ENCODE measurements at regions not wholly inside any gene's neighbourhood (a gene's known extent, or its start where the extent isn't known, plus 50 kb on each side); places are given as distances from the start of the nearest gene placed in this dataset.

DNA sequence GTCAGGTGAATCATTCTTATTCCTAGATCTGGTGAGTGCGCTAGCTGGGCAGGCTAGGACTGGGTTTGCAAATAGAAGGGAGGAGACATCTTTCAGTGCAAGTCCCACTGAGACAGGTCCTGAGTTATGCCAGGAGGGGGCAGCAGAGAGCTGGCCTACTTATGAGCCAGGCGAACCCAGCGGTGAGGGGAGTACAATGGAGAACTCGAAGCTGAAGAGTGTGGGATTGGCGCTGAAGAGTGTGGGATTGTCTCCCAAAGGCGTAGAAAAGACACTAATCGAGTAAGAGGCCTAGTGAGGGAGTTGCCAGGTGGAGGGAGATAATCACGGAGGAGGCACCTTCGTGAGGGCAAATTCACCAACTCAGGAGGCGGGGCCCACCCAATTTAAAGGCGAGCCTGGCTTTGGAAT, 91.7 kb upstream of the CXorf66 start:
- CTCF ChIA-PET = interaction anchor here (0.7 to 1.3 kb wide), 5 partner anchors 9 to 607 kb away, joined by 3 to 6 read pairs (median 5); no protein-coding TSS in a partner anchor
- no peaks in the 10 kb centered on the region for H3K36me3 ChIP-seq (ENCODE audit: control insufficient read depth, insufficient read depth, low read length)
- no peak overlapping the region for H3K4me3 ChIP-seq (ENCODE audit: low read depth, low read length)
- no peak for DNase-seq (ENCODE audit: low read depth)
- POLR2A ChIA-PET = no interaction called here
- H3K27me3 ChIP-seq (ENCODE audit: control insufficient read depth, insufficient read depth, low read length) = no peaks in the 10 kb centered on the region
- TF ChIP-seq, protein P1, sequence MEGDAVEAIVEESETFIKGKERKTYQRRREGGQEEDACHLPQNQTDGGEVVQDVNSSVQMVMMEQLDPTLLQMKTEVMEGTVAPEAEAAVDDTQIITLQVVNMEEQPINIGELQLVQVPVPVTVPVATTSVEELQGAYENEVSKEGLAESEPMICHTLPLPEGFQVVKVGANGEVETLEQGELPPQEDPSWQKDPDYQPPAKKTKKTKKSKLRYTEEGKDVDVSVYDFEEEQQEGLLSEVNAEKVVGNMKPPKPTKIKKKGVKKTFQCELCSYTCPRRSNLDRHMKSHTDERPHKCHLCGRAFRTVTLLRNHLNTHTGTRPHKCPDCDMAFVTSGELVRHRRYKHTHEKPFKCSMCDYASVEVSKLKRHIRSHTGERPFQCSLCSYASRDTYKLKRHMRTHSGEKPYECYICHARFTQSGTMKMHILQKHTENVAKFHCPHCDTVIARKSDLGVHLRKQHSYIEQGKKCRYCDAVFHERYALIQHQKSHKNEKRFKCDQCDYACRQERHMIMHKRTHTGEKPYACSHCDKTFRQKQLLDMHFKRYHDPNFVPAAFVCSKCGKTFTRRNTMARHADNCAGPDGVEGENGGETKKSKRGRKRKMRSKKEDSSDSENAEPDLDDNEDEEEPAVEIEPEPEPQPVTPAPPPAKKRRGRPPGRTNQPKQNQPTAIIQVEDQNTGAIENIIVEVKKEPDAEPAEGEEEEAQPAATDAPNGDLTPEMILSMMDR (IDR thresholded peaks at IDR 0.05; ENCODE audit: insufficient read depth, low read depth, low read length) = peak; percentile 81

DNA sequence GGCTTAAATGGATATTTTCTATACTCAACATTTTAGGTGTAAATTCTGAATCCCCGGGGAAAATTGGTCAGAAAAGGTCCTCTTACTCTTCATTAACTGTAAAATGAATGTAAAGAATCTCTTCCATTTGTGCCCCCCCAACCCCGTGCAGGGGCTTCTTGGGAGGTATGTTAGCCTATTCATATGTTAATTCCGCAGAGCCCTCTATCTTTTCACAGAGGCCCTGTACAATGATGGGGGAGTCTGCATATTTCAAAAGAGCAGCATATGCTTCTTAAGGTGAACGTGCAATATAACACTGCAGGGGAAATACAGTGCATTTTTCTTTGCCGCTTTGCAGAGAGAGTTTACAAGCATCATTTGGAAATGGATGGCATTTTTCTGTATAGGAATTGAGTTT, 88.5 kb upstream of the CXorf66 start:
- ChIA-PET POLR2A (no interaction called here), CTCF (no interaction called here)
- TF ChIP-seq, protein P1 (IDR thresholded peaks at IDR 0.05; ENCODE audit: insufficient read depth, low read depth, low read length) = no peak

DNA sequence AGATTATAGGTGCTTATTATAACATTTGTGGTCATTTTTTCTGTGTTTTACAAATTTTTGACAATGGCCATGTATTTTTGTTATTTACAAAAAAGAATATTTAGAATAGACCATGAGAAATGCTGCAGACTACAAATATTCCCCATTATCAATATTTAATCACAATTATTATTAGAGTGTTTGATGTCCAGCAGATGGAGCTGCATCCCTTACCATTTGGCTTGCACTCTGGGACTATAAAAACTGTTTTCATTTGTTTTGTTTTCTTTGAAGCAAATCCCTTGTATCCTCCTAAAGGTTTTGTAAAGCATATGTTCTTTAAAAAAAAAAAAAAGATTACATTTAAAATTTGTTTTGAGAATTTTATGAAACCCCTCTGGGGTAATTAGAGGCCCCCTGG, 85.6 kb upstream of the CXorf66 start:
- DNase-seq (ENCODE audit: low read depth) = no peak
- ChIA-PET CTCF (no interaction called here), POLR2A (no interaction called here)
- no peak overlapping the region for H3K4me3 ChIP-seq (ENCODE audit: low read depth, low read length)
- H3K27me3 ChIP-seq (ENCODE audit: control insufficient read depth, insufficient read depth, low read length) = no peaks in the 10 kb centered on the region
- H3K36me3 ChIP-seq (ENCODE audit: control insufficient read depth, insufficient read depth, low read length) = no peaks in the 10 kb centered on the region
- TF ChIP-seq, protein P1 (IDR thresholded peaks at IDR 0.05; ENCODE audit: insufficient read depth, low read depth, low read length) = peak; percentile 26; the same call in 1 of the 2 replicates

More for the DNA sequence above, 88.5 kb upstream of the CXorf66 start:
- no peaks in the 10 kb centered on the region for H3K27me3 ChIP-seq (ENCODE audit: control insufficient read depth, insufficient read depth, low read length)
- DNase-seq (ENCODE audit: low read depth) = no peak
- H3K4me3 ChIP-seq (ENCODE audit: low read depth, low read length) = no peak overlapping the region
- H3K36me3 ChIP-seq (ENCODE audit: control insufficient read depth, insufficient read depth, low read length) = no peaks in the 10 kb centered on the region

DNA sequence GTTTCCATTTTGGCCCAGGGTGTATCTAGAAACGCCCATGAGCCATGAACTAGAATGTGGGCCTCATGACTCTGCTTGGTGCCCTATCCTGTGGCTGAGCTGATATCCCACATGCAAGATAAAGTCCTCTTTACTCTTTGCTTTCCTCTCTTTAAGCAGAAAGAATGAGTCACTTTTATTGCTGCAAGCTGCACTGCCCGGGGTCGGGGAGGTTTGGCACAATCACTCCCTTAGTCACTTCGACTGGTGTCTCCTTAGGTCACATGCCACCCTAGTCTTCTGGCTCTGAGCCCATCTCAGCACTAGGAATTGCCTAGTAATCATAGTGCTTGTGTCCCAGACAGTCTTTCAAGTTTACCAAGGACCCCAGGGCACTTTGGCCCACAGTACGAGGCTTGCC, 75.1 kb upstream of the CXorf66 start:
- CTCF ChIA-PET = interaction anchor here (1.2 kb wide), 1 partner anchor 17 kb away, joined by 3 read pairs; no protein-coding TSS in a partner anchor
- TF ChIP-seq, protein P1 (IDR thresholded peaks at IDR 0.05; ENCODE audit: insufficient read depth, low read depth, low read length) = no peak
- Histone ChIP-seq H3K4me3 (ENCODE audit: low read depth, low read length) (no peak overlapping the region), H3K27me3 (ENCODE audit: control insufficient read depth, insufficient read depth, low read length) (no peaks in the 10 kb centered on the region), H3K36me3 (ENCODE audit: control insufficient read depth, insufficient read depth, low read length) (no peaks in the 10 kb centered on the region)
- DNase-seq (ENCODE audit: low read depth) = no peak
- POLR2A ChIA-PET = no interaction called here

DNA sequence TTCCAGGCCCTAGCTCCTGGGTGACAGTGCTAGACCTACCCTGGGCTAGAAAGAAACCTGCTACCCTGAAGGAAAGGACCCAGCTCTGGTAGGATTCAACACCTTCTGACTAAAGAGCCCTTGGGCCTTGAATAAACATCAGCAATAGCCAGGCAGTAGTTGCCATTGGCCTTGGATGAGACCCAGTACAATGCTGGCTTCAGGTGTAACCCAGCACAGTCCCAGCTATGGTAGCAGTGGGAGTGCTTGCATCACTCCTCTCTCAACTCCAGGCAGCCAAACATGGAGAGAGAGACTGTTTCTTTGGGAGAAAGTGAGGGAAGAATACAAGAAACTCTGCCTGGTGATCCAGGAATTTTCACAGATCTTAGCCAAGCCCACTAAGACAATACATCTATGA, 73.5 kb upstream of the CXorf66 start:
- Histone ChIP-seq H3K27me3 (ENCODE audit: control insufficient read depth, insufficient read depth, low read length) (no peaks in the 10 kb centered on the region), H3K4me3 (ENCODE audit: low read depth, low read length) (no peak overlapping the region), H3K36me3 (ENCODE audit: control insufficient read depth, insufficient read depth, low read length) (no peaks in the 10 kb centered on the region)
- CTCF ChIA-PET = interaction anchor here (1.2 kb wide), 1 partner anchor 18 kb away, joined by 3 read pairs; no protein-coding TSS in a partner anchor
- POLR2A ChIA-PET = no interaction called here
- DNase-seq (ENCODE audit: low read depth) = no peak
- TF ChIP-seq, protein P1 (IDR thresholded peaks at IDR 0.05; ENCODE audit: insufficient read depth, low read depth, low read length) = no peak

Measured in BJ (cell line).